ENCODE measurements at regions not wholly inside any gene's neighbourhood (a gene's known extent, or its start where the extent isn't known, plus 50 kb on each side); places are given as distances from the start of the nearest gene placed in this dataset.

- Histone ChIP-seq H3K9me2 (replicated peaks; ENCODE audit: control insufficient read depth, low read length) (no peaks in the 10 kb centered on the region), H3F3A (ENCODE audit: control insufficient read depth, insufficient read depth) (no peaks in the 10 kb centered on the region), H3K36me3 (ENCODE audit: control insufficient read depth, low read length) (no peaks in the 10 kb centered on the region), H3K4me3 (ENCODE audit: low read length) (peak overlapping the region; percentile 36), H3K4me2 (ENCODE audit: low read length) (peak overlapping the region; percentile 50; the same call in 1 of the 2 replicates), H3K79me2 (ENCODE audit: control insufficient read depth, low read length) (no peaks in the 10 kb centered on the region), H3K27me3 (ENCODE audit: control insufficient read depth, low read length) (no peaks in the 10 kb centered on the region), H3K27ac (ENCODE audit: low read depth, low read length) (no peak overlapping the region), H3K9me3 (ENCODE audit: control insufficient read depth, insufficient read depth, low read length) (no peaks in the 10 kb centered on the region), H3K4me1 (ENCODE audit: control insufficient read depth, low read length) (no peaks in the 10 kb centered on the region), H4K20me1 (ENCODE audit: control insufficient read depth, insufficient read depth, low read depth, low read length) (no peaks in the 10 kb centered on the region)
- TF ChIP-seq CTCF (IDR thresholded peaks at IDR 0.05; ENCODE audit: low read depth, low read length, poor library complexity, severe bottlenecking) = peak; percentile 75
- no peak for TF ChIP-seq EZH2phosphoT487 (IDR thresholded peaks at IDR 0.05; ENCODE audit: borderline replicate concordance, low read length)
These were observed 124.5 kb downstream of the ZNF648 start for GRCh38 chr1:181936768-181937581.

- Histone ChIP-seq H3F3A (ENCODE audit: control insufficient read depth, insufficient read depth) (no peaks in the 10 kb centered on the region), H3K4me1 (ENCODE audit: control insufficient read depth, low read length) (no peaks in the 10 kb centered on the region), H3K27me3 (ENCODE audit: control insufficient read depth, low read length) (no peaks in the 10 kb centered on the region), H4K20me1 (ENCODE audit: control insufficient read depth, insufficient read depth, low read depth, low read length) (no peaks in the 10 kb centered on the region), H3K9me3 (ENCODE audit: control insufficient read depth, insufficient read depth, low read length) (no peaks in the 10 kb centered on the region), H3K36me3 (ENCODE audit: control insufficient read depth, low read length) (no peaks in the 10 kb centered on the region), H3K27ac (ENCODE audit: low read depth, low read length) (no peak overlapping the region), H3K4me3 (ENCODE audit: low read length) (no peak overlapping the region), H3K9me2 (replicated peaks; ENCODE audit: control insufficient read depth, low read length) (no peaks in the 10 kb centered on the region), H3K4me2 (ENCODE audit: low read length) (no peak overlapping the region), H3K79me2 (ENCODE audit: control insufficient read depth, low read length) (no peaks in the 10 kb centered on the region)
- TF ChIP-seq EZH2phosphoT487 (IDR thresholded peaks at IDR 0.05; ENCODE audit: borderline replicate concordance, low read length) (no peak), CTCF (IDR thresholded peaks at IDR 0.05; ENCODE audit: low read depth, low read length, poor library complexity, severe bottlenecking) (no peak)
These were observed 125.2 kb downstream of the ZNF648 start for GRCh38 chr1:181936269-181936668.

GRCh38 chr1:181931873-181932272 lies 129.6 kb downstream of the ZNF648 start:
- H3K27ac ChIP-seq (ENCODE audit: low read depth, low read length) = no peak overlapping the region

More at GRCh38 chr1:181931873-181932272, 129.6 kb downstream of the ZNF648 start:
- H3K4me3 ChIP-seq (ENCODE audit: low read length) = no peak overlapping the region
- no peaks in the 10 kb centered on the region for H3K36me3 ChIP-seq (ENCODE audit: control insufficient read depth, low read length)
- H3K9me2 ChIP-seq (replicated peaks; ENCODE audit: control insufficient read depth, low read length) = no peaks in the 10 kb centered on the region
- H3F3A ChIP-seq (ENCODE audit: control insufficient read depth, insufficient read depth) = no peaks in the 10 kb centered on the region
- no peaks in the 10 kb centered on the region for H4K20me1 ChIP-seq (ENCODE audit: control insufficient read depth, insufficient read depth, low read depth, low read length)
- H3K4me2 ChIP-seq (ENCODE audit: low read length) = no peak overlapping the region
- H3K9me3 ChIP-seq (ENCODE audit: control insufficient read depth, insufficient read depth, low read length) = no peaks in the 10 kb centered on the region
- no peaks in the 10 kb centered on the region for H3K27me3 ChIP-seq (ENCODE audit: control insufficient read depth, low read length)
- no peaks in the 10 kb centered on the region for H3K4me1 ChIP-seq (ENCODE audit: control insufficient read depth, low read length)
- H3K79me2 ChIP-seq (ENCODE audit: control insufficient read depth, low read length) = no peaks in the 10 kb centered on the region
- TF ChIP-seq EZH2phosphoT487 (IDR thresholded peaks at IDR 0.05; ENCODE audit: borderline replicate concordance, low read length) (no peak), CTCF (IDR thresholded peaks at IDR 0.05; ENCODE audit: low read depth, low read length, poor library complexity, severe bottlenecking) (no peak)
